Right lobe of liver (tissue), 6 donors: ENCODE measurements at regions not wholly inside any gene's neighbourhood (a gene's known extent, or its start where the extent isn't known, plus 50 kb on each side); places are given as distances from the start of the nearest gene placed in this dataset.
A peak's percentile ranks its signal among the peaks of the same experiment; 100 is the strongest.
"Not testable (repeated sequence)": the region's sequence is repeated elsewhere in the genome, so short reads cannot be mapped to it uniquely, and the experiment has no call there.

Source experiments
- ATAC-seq, 4 donors: fragments of 200-7000 bp; cut with Tn5 transposase; one replicate each; pipeline ENCODE4 v1.9.1; 2020; ENCODE audit warnings: mild to moderate bottlenecking in 4 of 4, moderate library complexity in 4 of 4
- DNase-seq, 3 donors: peaks; one replicate each; pipeline ENCODE4 v3.0.0-alpha.2; 2020
- H3K27ac ChIP-seq, 3 donors: fragments of 200-600 bp; one replicate each; pipeline ENCODE4 v1.8.0; 2022
- H3K27me3 ChIP-seq, 2 donors: fragments of 200-600 bp; one replicate each; pipeline ENCODE4 v1.8.0; 2022
- H3K36me3 ChIP-seq, 4 donors: fragments of 200-600 bp; sonication (generic) in 1 of 4; one replicate each; pipeline versions ENCODE4 v1.5.1 to v1.8.0; 2017 to 2022; ENCODE audit warnings: control low read depth in 1 of 4
- H3K4me1 ChIP-seq, 4 donors: fragments of 200-600 bp; sonication (generic) in 1 of 4; one replicate each; pipeline versions ENCODE4 v1.5.1 to v1.8.0; 2017 to 2022; ENCODE audit warnings: control low read depth in 1 of 4
- H3K4me3 ChIP-seq, 3 donors: fragments of 200-600 bp; one replicate each; pipeline ENCODE4 v1.8.0; 2022
- H3K9me3 ChIP-seq, 4 donors: fragments of 200-600 bp; sonication (generic) in 1 of 4; one replicate each; pipeline versions ENCODE4 v1.5.1 to v1.8.0; 2017 to 2022; ENCODE audit warnings: control low read depth in 1 of 4
- POLR2A ChIP-seq: fragments of 450-650 bp; IDR thresholded peaks from one replicate; pipeline ENCODE4 v1.6.1; 2017; ENCODE audit warnings: antibody characterized with exemption, mild to moderate bottlenecking
- WGBS: methylation state at CpG from one replicate; pipeline ENCODE4 v1.1.6; 2018; ENCODE audit warnings: low coverage, low lambda C conversion rate; ENCODE audit not compliant: insufficient coverage; ENCODE audit errors: missing lambda C conversion rate; 5-methylcytosine and 5-hydroxymethylcytosine counted together
- intact Hi-C, 2 donors: fragments of 100-400 bp; cut with DNase I; formaldehyde crosslinking; loops; one replicate each; pipeline versions ENCODE4 v1.11.2 to v1.14.1; 2022
- microRNA-seq, 2 donors: library from miRNA; unstranded; fragments of <30 nt; microRNA quantifications; one replicate each; pipeline ENCODE4, GENCODE V29; 2019 to 2020
- small RNA-seq, 2 experiments: library from RNA; depleted of rRNA; stranded (forward); fragments of <200 nt; gene quantifications; one replicate each; pipeline ENCODE3, GENCODE V24; 2016
- TF ChIP-seq, protein P1 (sequence below), 4 donors: fragments of 200-600 bp in 3 of 4; fragments of 450-650 bp in 1 of 4; IDR thresholded peaks; one replicate each; pipeline versions ENCODE4 v1.5.1 to v1.8.0; 2016 to 2022; ENCODE audit warnings: antibody characterized with exemption in 4 of 4, mild to moderate bottlenecking in 2 of 4
- donor health status: DM: no; HTN: yes; CAD: no.
- donor health status: DM: no; HTN: no; CAD: no.
- donor health status: DM: no; HTN: no; CAD: no.
- donor health status: DM: no; HTN: yes; CAD: no.
- donor health status: DM: no; HTN: yes; CAD: no.

DNA sequence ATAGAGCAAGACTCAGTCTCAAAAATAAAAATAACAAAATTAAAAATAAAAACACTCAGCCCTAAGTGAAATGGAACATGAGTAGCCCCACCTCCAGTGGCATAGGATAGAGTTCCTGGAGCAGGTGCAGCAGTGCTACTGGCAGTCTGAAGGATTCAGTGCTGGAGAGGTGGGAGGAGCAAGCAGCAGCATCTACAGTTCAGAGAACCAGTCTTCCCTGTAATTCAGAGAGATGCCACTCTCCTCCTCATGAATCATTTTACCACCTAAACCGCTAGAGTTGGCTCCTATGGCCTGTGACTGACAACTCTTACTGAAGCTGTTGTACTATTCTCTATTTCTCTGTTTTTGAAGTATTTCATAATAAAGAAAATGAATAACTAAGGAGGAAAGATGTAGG is 56.0 kb upstream of the SMURF2 start:
- H3K36me3 ChIP-seq = no peaks in the 10 kb centered on the region
- no peak overlapping the region for H3K27ac ChIP-seq
- WGBS = 80% methylated on average over 1 of the region's 1 CpG
- intact Hi-C loops = no loop called here
- no peaks in the 10 kb centered on the region for H3K9me3 ChIP-seq
- no peaks in the 10 kb centered on the region for H3K4me1 ChIP-seq
- no peaks in the 10 kb centered on the region for H3K27me3 ChIP-seq
- no peak overlapping the region for H3K4me3 ChIP-seq
- TF ChIP-seq POLR2A = no peak
- TF ChIP-seq, protein P1, sequence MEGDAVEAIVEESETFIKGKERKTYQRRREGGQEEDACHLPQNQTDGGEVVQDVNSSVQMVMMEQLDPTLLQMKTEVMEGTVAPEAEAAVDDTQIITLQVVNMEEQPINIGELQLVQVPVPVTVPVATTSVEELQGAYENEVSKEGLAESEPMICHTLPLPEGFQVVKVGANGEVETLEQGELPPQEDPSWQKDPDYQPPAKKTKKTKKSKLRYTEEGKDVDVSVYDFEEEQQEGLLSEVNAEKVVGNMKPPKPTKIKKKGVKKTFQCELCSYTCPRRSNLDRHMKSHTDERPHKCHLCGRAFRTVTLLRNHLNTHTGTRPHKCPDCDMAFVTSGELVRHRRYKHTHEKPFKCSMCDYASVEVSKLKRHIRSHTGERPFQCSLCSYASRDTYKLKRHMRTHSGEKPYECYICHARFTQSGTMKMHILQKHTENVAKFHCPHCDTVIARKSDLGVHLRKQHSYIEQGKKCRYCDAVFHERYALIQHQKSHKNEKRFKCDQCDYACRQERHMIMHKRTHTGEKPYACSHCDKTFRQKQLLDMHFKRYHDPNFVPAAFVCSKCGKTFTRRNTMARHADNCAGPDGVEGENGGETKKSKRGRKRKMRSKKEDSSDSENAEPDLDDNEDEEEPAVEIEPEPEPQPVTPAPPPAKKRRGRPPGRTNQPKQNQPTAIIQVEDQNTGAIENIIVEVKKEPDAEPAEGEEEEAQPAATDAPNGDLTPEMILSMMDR (IDR thresholded peaks at IDR 0.05) = no peak
- no peak for ATAC-seq
- DNase-seq = no peak

DNA sequence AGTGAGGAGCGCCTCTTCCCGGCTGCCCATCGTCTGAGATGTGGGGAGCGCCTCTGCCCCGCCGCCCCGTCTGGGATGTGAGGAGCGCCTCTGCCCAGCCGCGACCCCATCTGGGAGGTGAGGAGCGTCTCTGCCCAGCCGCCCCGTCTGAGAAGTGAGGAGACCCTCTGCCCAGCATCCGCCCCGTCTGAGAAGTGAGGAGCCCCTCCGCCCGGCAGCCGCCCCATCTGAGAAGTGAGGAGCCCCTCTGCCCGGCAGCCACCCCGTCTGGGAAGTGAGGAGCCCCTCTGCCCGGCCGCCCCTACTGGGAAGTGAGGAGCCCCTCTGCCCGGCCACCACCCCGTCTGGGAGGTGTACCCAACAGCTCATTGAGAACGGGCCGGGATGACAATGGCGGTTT is 54.4 kb upstream of the SMURF2 start:
- DNase-seq, ATAC-seq, H3K27ac ChIP-seq, H3K4me3 ChIP-seq, intact Hi-C loops, H3K27me3 ChIP-seq, H3K36me3 ChIP-seq, H3K9me3 ChIP-seq, H3K4me1 ChIP-seq: not testable (repeated sequence)
- WGBS = no CpG with 5 or more reads among the region's 27 CpGs

DNA sequence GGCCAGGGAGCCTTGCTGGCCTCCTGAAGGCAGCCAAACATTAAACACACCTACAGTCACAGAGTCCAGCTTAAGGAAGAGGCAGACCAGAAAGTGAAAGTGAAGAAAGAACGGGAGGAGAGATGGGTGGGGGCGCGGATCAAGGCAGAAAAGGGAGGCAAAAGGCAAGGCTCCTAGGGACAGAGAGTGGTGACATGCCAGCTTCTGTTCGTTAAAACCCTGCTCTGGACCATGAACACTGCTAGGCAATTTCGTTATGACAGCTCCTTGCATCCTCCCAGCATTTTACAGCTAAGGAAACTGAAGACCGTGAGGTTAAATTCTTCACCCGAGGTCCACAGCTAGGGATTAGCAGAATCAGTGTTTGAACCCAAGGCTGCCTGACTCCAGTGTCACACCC is 51.7 kb upstream of the SMURF2 start:
- ATAC-seq = peak; percentile 39 to 54 (median 51)
- WGBS = 29% methylated on average over 5 of the region's 7 CpGs
- not testable (repeated sequence) for H3K27ac ChIP-seq

DNA sequence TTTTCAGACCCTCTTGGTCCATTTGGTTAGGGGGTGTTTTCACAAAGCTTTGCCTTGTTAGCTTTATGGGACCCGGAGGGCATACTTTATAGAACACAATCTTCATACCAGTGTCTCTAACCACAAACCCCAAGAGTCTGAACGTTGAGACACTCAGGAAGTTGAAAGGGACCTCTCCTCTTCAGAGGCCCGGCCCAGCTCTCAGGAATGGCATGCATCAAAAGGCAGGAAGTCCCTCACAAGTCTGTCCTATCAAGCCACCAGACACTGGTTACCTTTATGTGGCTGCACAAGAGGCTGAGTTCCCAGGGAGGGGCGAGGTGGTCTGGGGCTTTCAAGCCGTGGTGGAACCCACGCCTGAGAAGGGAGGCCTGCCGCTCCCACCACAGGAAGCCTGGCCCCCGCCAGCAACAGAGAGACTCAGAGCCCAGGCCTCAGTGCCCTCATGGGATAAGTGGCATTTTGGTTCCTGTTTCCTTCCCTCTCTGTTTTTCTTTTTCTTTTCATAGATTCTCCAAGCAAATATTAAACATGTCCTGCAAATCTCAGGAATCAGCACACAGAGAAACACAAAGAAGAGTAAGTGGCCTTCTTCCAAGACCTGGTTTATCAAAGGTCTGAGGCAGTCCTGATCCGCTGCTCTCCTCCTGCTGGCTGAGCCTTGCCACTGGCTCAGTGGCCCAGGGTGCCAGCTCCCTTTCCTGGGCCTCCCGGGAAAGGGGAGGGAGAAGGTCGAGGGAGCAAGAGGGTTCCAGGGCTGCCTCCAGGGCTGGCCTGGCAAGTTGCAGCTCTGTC is 50.6 kb upstream of the SMURF2 start:
- H3K9me3 ChIP-seq, H3K36me3 ChIP-seq, H3K4me1 ChIP-seq, H3K27me3 ChIP-seq, DNase-seq, H3K27ac ChIP-seq, intact Hi-C loops, H3K4me3 ChIP-seq: not testable (repeated sequence)
- peak; percentile 15 to 43 (median 21) for ATAC-seq
- 76% methylated on average over 3 of the region's 11 CpGs for WGBS

More for the DNA sequence above, 51.7 kb upstream of the SMURF2 start:
- H3K4me1 ChIP-seq, H3K4me3 ChIP-seq, DNase-seq, H3K27me3 ChIP-seq, H3K9me3 ChIP-seq, H3K36me3 ChIP-seq, intact Hi-C loops: not testable (repeated sequence)

Small RNAs in the stretch of these regions (microRNA-seq; reads per million reads assigned to microRNA genes)
- gene MIR6080 = 0 reads per million in 2 donors

Small RNAs in the stretch of these regions (small RNA-seq; reads per million reads assigned to genes)
- gene AC103810.3 = 0 reads per million in 2 experiments
- 0 reads per million in 2 experiments for gene BPTFP1
- 0 reads per million in 2 experiments for gene MINOS1P2
- gene MIR6080 = 0 reads per million in 2 experiments
